B cell (primary cell): ENCODE measurements at regions not wholly inside any gene's neighbourhood (a gene's known extent, or its start where the extent isn't known, plus 50 kb on each side); places are given as distances from the start of the nearest gene placed in this dataset.

Experiments
- ATAC-seq: fragments of 200-7000 bp; cut with Tn5 transposase; one replicate; pipeline ENCODE4 v1.10.0; 2021; ENCODE audit warnings: low read depth, mild to moderate bottlenecking, moderate number of reproducible peaks, moderate library complexity
- CTCF ChIA-PET: fragments of 350-600 bp; sonication (Branson Sonifier 250); formaldehyde crosslinking; loops from one replicate; lab custom pipeline; 2021; ENCODE audit warnings: antibody characterized with exemption, inconsistent platforms; lab: Charles Lee
- POLR2A ChIA-PET: fragments of 350-600 bp; sonication (Branson Sonifier 250); formaldehyde crosslinking; loops from one replicate; lab custom pipeline; 2021; ENCODE audit warnings: antibody characterized with exemption; lab: Charles Lee
- DNase-seq: peaks from one replicate; pipeline ENCODE4 v3.0.0; 2013
- H2AFZ ChIP-seq: 2 replicates; pipeline ENCODE4 v1.6.1; 2012; ENCODE audit warnings: mild to moderate bottlenecking, low read depth, low read length; ENCODE audit not compliant: insufficient read depth, poor library complexity, severe bottlenecking
- H3K27ac ChIP-seq, 2 donors: 1 replicate in 1 of 2; 2 replicates in 1 of 2; pipeline ENCODE4 v1.5.1; 2012 to 2013; ENCODE audit warnings: low read length in 2 of 2, mild to moderate bottlenecking in 2 of 2, moderate library complexity in 1 of 2
- H3K27me3 ChIP-seq, 4 experiments: fragments of 200-600 bp in 1 of 4; sonication (generic) in 1 of 4; replicated peaks in 1 of 4; 1 replicate in 2 of 4; 2 replicates in 2 of 4; pipeline versions ENCODE4 v1.6.1 to v1.7.0; 2013 to 2016; ENCODE audit warnings: low read length in 3 of 4, mild to moderate bottlenecking in 2 of 4, mixed read lengths in 1 of 4, moderate library complexity in 1 of 4; ENCODE audit not compliant: insufficient read depth in 4 of 4, control insufficient read depth in 3 of 4; ENCODE audit errors: control extremely low read depth in 1 of 4
- H3K36me3 ChIP-seq, 2 experiments: replicated peaks in 1 of 2; 1 replicate in 1 of 2; 2 replicates in 1 of 2; pipeline versions ENCODE4 v1.6.1 to v1.7.1; 2013; ENCODE audit warnings: low read length in 1 of 2; ENCODE audit not compliant: insufficient read depth in 2 of 2, control insufficient read depth in 1 of 2; ENCODE audit errors: control extremely low read depth in 1 of 2, extremely low read depth in 1 of 2
- H3K4me1 ChIP-seq, 2 donors: fragments of 200-600 bp in 1 of 2; sonication (generic) in 1 of 2; 1 replicate in 1 of 2; 2 replicates in 1 of 2; pipeline versions ENCODE4 v1.5.1 to v1.6.1; 2013 to 2017; ENCODE audit warnings: low read length in 2 of 2; ENCODE audit not compliant: control insufficient read depth in 2 of 2, insufficient read depth in 2 of 2
- H3K4me2 ChIP-seq: replicated peaks from 2 replicates; pipeline ENCODE3; 2012; ENCODE audit warnings: mild to moderate bottlenecking, low read depth, low read length; ENCODE audit not compliant: poor library complexity, severe bottlenecking
- H3K4me3 ChIP-seq, 5 experiments: fragments of 200-600 bp in 1 of 5; sonication (generic) in 1 of 5; 1 replicate in 3 of 5; 2 replicates in 2 of 5; pipeline versions ENCODE4 v1.5.1 to v1.7.0; 2011 to 2016; ENCODE audit warnings: low read length in 4 of 5, mild to moderate bottlenecking in 4 of 5, low read depth in 2 of 5, control low read depth in 1 of 5, moderate library complexity in 1 of 5; ENCODE audit not compliant: insufficient read depth in 1 of 5; ENCODE audit errors: control extremely low read depth in 1 of 5, extremely low read depth in 1 of 5
- H3K79me2 ChIP-seq: fragments of 200-600 bp; sonication (generic); one replicate; pipeline ENCODE4 v1.6.0; 2016; ENCODE audit warnings: low read length; ENCODE audit not compliant: control insufficient read depth, insufficient read depth
- H3K9ac ChIP-seq: fragments of 200-600 bp; sonication (generic); 2 replicates; pipeline ENCODE4 v1.6.1; 2017; ENCODE audit warnings: mild to moderate bottlenecking, low read length, moderate library complexity
- H3K9me3 ChIP-seq, 3 donors: one replicate each; pipeline versions ENCODE4 v1.6.1 to v1.7.1; 2013; ENCODE audit warnings: low read length in 2 of 3; ENCODE audit not compliant: control insufficient read depth in 2 of 3, insufficient read depth in 1 of 3; ENCODE audit errors: control extremely low read depth in 1 of 3
- H4K20me1 ChIP-seq: 2 replicates; pipeline ENCODE4 v1.6.0; 2012; ENCODE audit warnings: mild to moderate bottlenecking, low read length; ENCODE audit not compliant: insufficient read depth, control insufficient read depth, poor library complexity, severe bottlenecking
- H3K27ac Mint-ChIP-seq: one replicate; pipeline ENCODE4 v1.8.0; 2021; ENCODE audit warnings: mixed read lengths
- H3K27me3 Mint-ChIP-seq: one replicate; pipeline ENCODE4 v1.8.0; 2021; ENCODE audit warnings: mixed read lengths
- H3K4me1 Mint-ChIP-seq: one replicate; pipeline ENCODE4 v1.8.0; 2021; ENCODE audit warnings: mixed read lengths
- H3K4me3 Mint-ChIP-seq: one replicate; pipeline ENCODE4 v1.8.0; 2021; ENCODE audit warnings: mixed read lengths
- H3K9me3 Mint-ChIP-seq: one replicate; pipeline ENCODE4 v1.8.0; 2022; ENCODE audit warnings: mixed read lengths; ENCODE audit not compliant: insufficient read depth
- EZH2 ChIP-seq: IDR thresholded peaks from 2 replicates; pipeline ENCODE4 v1.6.1; 2012; ENCODE audit warnings: borderline replicate concordance, low read depth, mild to moderate bottlenecking, moderate library complexity, low read length; ENCODE audit not compliant: insufficient read depth, poor library complexity, severe bottlenecking
- WGBS: methylation state at CpG from one replicate; pipeline ENCODE4 v1.1.5; 2013; ENCODE audit warnings: missing lambda C conversion rate; ENCODE audit not compliant: insufficient coverage; 5-methylcytosine and 5-hydroxymethylcytosine counted together
- intact Hi-C: fragments of 100-400 bp; cut with micrococcal nuclease; formaldehyde crosslinking; loops from one replicate; pipeline ENCODE4 v1.10.0; 2022
- TF ChIP-seq, protein P1 (sequence below): fragments of 200-600 bp; IDR thresholded peaks from one replicate; pipeline ENCODE4 v1.8.0; 2022; ENCODE audit warnings: antibody characterized with exemption, mild to moderate bottlenecking

DNA sequence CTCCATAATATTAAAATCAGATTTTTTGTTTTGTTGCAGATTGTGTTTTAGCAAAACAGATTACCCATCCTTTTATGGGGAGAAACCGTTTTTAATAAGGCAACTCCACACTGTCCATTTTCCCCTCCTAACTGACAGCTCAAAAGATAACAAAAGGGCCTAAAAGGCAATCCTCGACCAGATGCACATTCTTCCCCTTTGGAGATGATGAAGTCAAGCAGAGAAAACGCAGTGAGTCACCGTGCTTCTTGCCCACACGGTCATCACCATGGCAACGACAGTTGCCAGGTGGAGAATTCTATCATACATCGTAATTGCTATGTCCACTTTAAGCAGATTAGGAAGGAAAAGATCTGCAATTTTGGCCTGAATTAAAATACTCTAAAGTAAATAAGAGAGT lies 96.4 kb downstream of the DIRAS2 start:
- no peak overlapping the region for H2AFZ ChIP-seq
- H3K27ac ChIP-seq = no peak overlapping the region
- ATAC-seq = no peak
- no peaks in the 10 kb centered on the region for H4K20me1 ChIP-seq
- ChIA-PET POLR2A (no interaction called here), CTCF (no interaction called here)
- TF ChIP-seq, protein P1, sequence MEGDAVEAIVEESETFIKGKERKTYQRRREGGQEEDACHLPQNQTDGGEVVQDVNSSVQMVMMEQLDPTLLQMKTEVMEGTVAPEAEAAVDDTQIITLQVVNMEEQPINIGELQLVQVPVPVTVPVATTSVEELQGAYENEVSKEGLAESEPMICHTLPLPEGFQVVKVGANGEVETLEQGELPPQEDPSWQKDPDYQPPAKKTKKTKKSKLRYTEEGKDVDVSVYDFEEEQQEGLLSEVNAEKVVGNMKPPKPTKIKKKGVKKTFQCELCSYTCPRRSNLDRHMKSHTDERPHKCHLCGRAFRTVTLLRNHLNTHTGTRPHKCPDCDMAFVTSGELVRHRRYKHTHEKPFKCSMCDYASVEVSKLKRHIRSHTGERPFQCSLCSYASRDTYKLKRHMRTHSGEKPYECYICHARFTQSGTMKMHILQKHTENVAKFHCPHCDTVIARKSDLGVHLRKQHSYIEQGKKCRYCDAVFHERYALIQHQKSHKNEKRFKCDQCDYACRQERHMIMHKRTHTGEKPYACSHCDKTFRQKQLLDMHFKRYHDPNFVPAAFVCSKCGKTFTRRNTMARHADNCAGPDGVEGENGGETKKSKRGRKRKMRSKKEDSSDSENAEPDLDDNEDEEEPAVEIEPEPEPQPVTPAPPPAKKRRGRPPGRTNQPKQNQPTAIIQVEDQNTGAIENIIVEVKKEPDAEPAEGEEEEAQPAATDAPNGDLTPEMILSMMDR = no peak
- TF ChIP-seq EZH2 = no peak
- Mint-ChIP-seq H3K27me3 (peaks cover 6% of the 10 kb centered on the region), H3K4me3 (no peak overlapping the region), H3K9me3 (peaks cover 10% of the 10 kb centered on the region), H3K4me1 (no peaks in the 10 kb centered on the region), H3K27ac (no peak overlapping the region)
- H3K9ac ChIP-seq = no peak overlapping the region
- no peak for DNase-seq
- H3K4me2 ChIP-seq = no peak overlapping the region
- H3K4me3 ChIP-seq = no peak overlapping the region
- no peaks in the 10 kb centered on the region for H3K79me2 ChIP-seq
- WGBS = 78% methylated on average over 2 of the region's 7 CpGs
- H3K4me1 ChIP-seq = no peaks in the 10 kb centered on the region
- H3K27me3 ChIP-seq = no peaks in the 10 kb centered on the region
- intact Hi-C loops = no loop called here
- no peaks in the 10 kb centered on the region for H3K36me3 ChIP-seq
- peaks cover 0 to 15% (median 0%) of the 10 kb centered on the region in 3 donors for H3K9me3 ChIP-seq

DNA sequence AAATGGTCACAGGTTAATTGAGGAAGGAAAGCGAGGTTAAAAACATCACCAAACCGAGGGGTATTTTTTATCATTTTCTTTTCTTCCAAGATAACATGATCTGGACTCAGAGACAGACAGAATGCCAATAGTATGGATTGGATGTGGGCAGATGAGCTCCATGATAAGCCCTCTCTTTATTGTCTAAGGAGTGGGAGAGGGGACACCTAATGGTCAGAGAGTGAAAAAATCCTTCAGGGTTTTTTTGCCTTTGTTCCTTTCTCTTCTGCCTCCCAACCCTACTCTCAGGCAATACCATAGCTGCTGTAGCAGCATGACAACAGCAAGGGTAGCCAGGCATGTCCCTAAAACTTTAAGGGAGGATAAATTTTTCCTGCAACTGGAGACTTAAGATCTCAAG lies 94.7 kb downstream of the DIRAS2 start:
- Histone ChIP-seq H3K27me3 (no peaks in the 10 kb centered on the region), H3K4me2 (no peak overlapping the region), H3K4me3 (no peak overlapping the region), H3K79me2 (no peaks in the 10 kb centered on the region), H2AFZ (no peak overlapping the region), H3K27ac (no peak overlapping the region), H3K36me3 (no peaks in the 10 kb centered on the region), H3K4me1 (no peaks in the 10 kb centered on the region), H3K9ac (no peak overlapping the region), H3K9me3 (peaks cover 0 to 15% (median 0%) of the 10 kb centered on the region in 3 donors), H4K20me1 (no peaks in the 10 kb centered on the region)
- no peak for TF ChIP-seq EZH2
- TF ChIP-seq, protein P1 = no peak
- ChIA-PET CTCF (no interaction called here), POLR2A (no interaction called here)
- intact Hi-C loops = no loop called here
- Mint-ChIP-seq H3K4me3 (no peak overlapping the region), H3K4me1 (no peaks in the 10 kb centered on the region), H3K27me3 (peaks cover 5% of the 10 kb centered on the region), H3K27ac (no peak overlapping the region), H3K9me3 (peaks cover 10% of the 10 kb centered on the region)
- no CpG with 5 or more reads among the region's 2 CpGs for WGBS
- DNase-seq (no peak), ATAC-seq (no peak)
